GM23338 (cell line): ENCODE measurements at regions not wholly inside any gene's neighbourhood (a gene's known extent, or its start where the extent isn't known, plus 50 kb on each side); places are given as distances from the start of the nearest gene placed in this dataset.
A peak's percentile ranks its signal among the peaks of the same experiment; 100 is the strongest.

Source experiments
- ATAC-seq: fragments of 200-7000 bp; cut with Tn5 transposase; 3 replicates; pipeline ENCODE4 v1.9.1; 2020
- DNase-seq: peaks from one replicate; pipeline ENCODE4 v3.0.0-alpha.2; 2015; ENCODE audit warnings: low spot score
- H2AFZ ChIP-seq: fragments of 200-600 bp; sonication (generic); 2 replicates; pipeline ENCODE4 v1.8.0; 2016; ENCODE audit warnings: antibody characterized with exemption, mild to moderate bottlenecking, moderate library complexity
- H3F3A ChIP-seq: fragments of 200-600 bp; sonication (generic); replicated peaks from 2 replicates; pipeline ENCODE4 v1.8.0; 2017; ENCODE audit warnings: antibody characterized with exemption, mixed run types, low read depth
- H3K27ac ChIP-seq: fragments of 200-600 bp; sonication (generic); 2 replicates; pipeline ENCODE4 v1.6.1; 2016; ENCODE audit warnings: low read depth
- H3K27me3 ChIP-seq: fragments of 200-600 bp; sonication (generic); 2 replicates; pipeline ENCODE4 v1.8.0; 2016; ENCODE audit warnings: mild to moderate bottlenecking, mixed run types, moderate library complexity; ENCODE audit not compliant: insufficient read depth
- H3K36me3 ChIP-seq: fragments of 200-600 bp; sonication (generic); 2 replicates; pipeline ENCODE4 v1.8.0; 2016; ENCODE audit warnings: mild to moderate bottlenecking; ENCODE audit not compliant: insufficient read depth
- H3K4me1 ChIP-seq: fragments of 200-600 bp; sonication (generic); 2 replicates; pipeline ENCODE4 v1.8.0; 2016; ENCODE audit warnings: mild to moderate bottlenecking, moderate library complexity; ENCODE audit not compliant: insufficient read depth
- H3K4me2 ChIP-seq: fragments of 200-600 bp; sonication (generic); 2 replicates; pipeline ENCODE4 v1.7.1; 2017; ENCODE audit warnings: mixed run types
- H3K4me3 ChIP-seq: fragments of 200-600 bp; sonication (generic); 2 replicates; pipeline ENCODE4 v1.6.1; 2016; ENCODE audit warnings: mixed run types
- H3K79me2 ChIP-seq: fragments of 200-600 bp; sonication (generic); replicated peaks from 2 replicates; pipeline ENCODE4 v1.8.0; 2017; ENCODE audit warnings: mild to moderate bottlenecking; ENCODE audit not compliant: insufficient read depth
- H3K9me2 ChIP-seq: fragments of 200-600 bp; sonication (generic); 2 replicates; pipeline ENCODE4 v1.8.0; 2017; ENCODE audit not compliant: insufficient read depth
- H4K20me1 ChIP-seq: fragments of 200-600 bp; sonication (generic); replicated peaks from 2 replicates; pipeline ENCODE4 v1.8.0; 2017; ENCODE audit warnings: mild to moderate bottlenecking; ENCODE audit not compliant: insufficient read depth
- H3K27ac Mint-ChIP-seq: 2 replicates; pipeline ENCODE4 v1.8.0; 2020; ENCODE audit warnings: inconsistent platforms, mild to moderate bottlenecking, moderate library complexity, mixed read lengths
- H3K27me3 Mint-ChIP-seq: 3 replicates; pipeline ENCODE4 v1.8.0; 2022; ENCODE audit warnings: low read depth, mild to moderate bottlenecking, moderate library complexity, mixed read lengths, inconsistent platforms; ENCODE audit not compliant: insufficient read depth, poor library complexity
- H3K36me3 Mint-ChIP-seq: 3 replicates; pipeline ENCODE4 v1.8.0; 2021; ENCODE audit warnings: low read depth, mild to moderate bottlenecking, inconsistent platforms, moderate library complexity, mixed read lengths
- H3K4me1 Mint-ChIP-seq: 3 replicates; pipeline ENCODE4 v1.8.0; 2020; ENCODE audit warnings: mild to moderate bottlenecking, inconsistent platforms, mixed read lengths
- H3K4me3 Mint-ChIP-seq: 3 replicates; pipeline ENCODE4 v1.8.0; 2021; ENCODE audit warnings: moderate library complexity, mild to moderate bottlenecking, inconsistent platforms, mixed read lengths
- H3K9me3 Mint-ChIP-seq: 3 replicates; pipeline ENCODE4 v1.8.0; 2020; ENCODE audit warnings: moderate library complexity, mild to moderate bottlenecking, inconsistent platforms, mixed read lengths
- CREB1 ChIP-seq: fragments of 250-450 bp; sonication (Bioruptor Pico); IDR thresholded peaks from 2 replicates; pipeline ENCODE4 v1.5.0; 2020; ENCODE audit warnings: low read depth, mild to moderate bottlenecking, moderate library complexity
- CTCF ChIP-seq, 2 experiments: fragments of 200-600 bp in 1 of 2; sonication (generic) in 1 of 2; conservative IDR thresholded peaks; 2 replicates each; pipeline versions ENCODE4 v1.5.1 to v1.6.1; 2016 to 2017; ENCODE audit warnings: antibody characterized with exemption in 2 of 2, low read depth in 2 of 2, mild to moderate bottlenecking in 2 of 2, moderate library complexity in 1 of 2
- ETS1 ChIP-seq: IDR thresholded peaks from 2 replicates; pipeline ENCODE4 v1.6.1; 2016; ENCODE audit warnings: antibody characterized with exemption
- JUNB ChIP-seq: IDR thresholded peaks from one replicate; pipeline ENCODE4 v1.6.1; 2016; ENCODE audit warnings: antibody characterized with exemption; ENCODE audit not compliant: unreplicated experiment
- NANOG ChIP-seq: IDR thresholded peaks from 2 replicates; pipeline ENCODE4 v1.6.1; 2016; ENCODE audit warnings: antibody characterized with exemption, borderline replicate concordance
- POLR2AphosphoS5 ChIP-seq: IDR thresholded peaks from 2 replicates; pipeline ENCODE4 v1.6.1; 2016; ENCODE audit warnings: antibody characterized with exemption, low read depth
- STAT1 ChIP-seq: IDR thresholded peaks from one replicate; pipeline ENCODE4 v1.6.1; 2016; ENCODE audit warnings: antibody characterized with exemption; ENCODE audit not compliant: unreplicated experiment
- ZNF331 ChIP-seq: fragments of 250-450 bp; sonication (Bioruptor Pico); IDR thresholded peaks from 2 replicates; pipeline ENCODE4 v1.5.0; 2020; ENCODE audit warnings: low read depth, mild to moderate bottlenecking, moderate library complexity
- ZNF462 ChIP-seq: fragments of 250-450 bp; sonication (Bioruptor Pico); IDR thresholded peaks from 2 replicates; pipeline ENCODE4 v1.5.0; 2020; ENCODE audit warnings: mild to moderate bottlenecking, moderate library complexity

GRCh38 chr1:80392529-80392928 lies 1386.0 kb upstream of the ADGRL4 start (continued):
- no peak for TF ChIP-seq ZNF462 (CRISPR knock-in tag)
- TF ChIP-seq NANOG = no peak
- TF ChIP-seq CTCF (conservative IDR thresholded peaks at IDR 0.05; ENCODE audit: low read depth in 2 of 2) = no peak
- no peak for TF ChIP-seq POLR2AphosphoS5
- no peak for TF ChIP-seq STAT1
- TF ChIP-seq JUNB = no peak

- Mint-ChIP-seq H3K27me3 (no peaks in the 10 kb centered on the region), H3K4me3 (no peak overlapping the region), H3K36me3 (peaks cover 8% of the 10 kb centered on the region; the same call in 2 of the 3 replicates), H3K27ac (no peak overlapping the region), H3K9me3 (peaks cover 6% of the 10 kb centered on the region; the same call in 2 of the 3 replicates), H3K4me1 (peaks cover 9% of the 10 kb centered on the region; the same call in 2 of the 3 replicates)
- no peaks in the 10 kb centered on the region for H3K27me3 ChIP-seq
- H4K20me1 ChIP-seq = no peaks in the 10 kb centered on the region
- no peak overlapping the region for H3K27ac ChIP-seq
- peaks cover 3% of the 10 kb centered on the region; the same call in 1 of the 2 replicates for H3K4me1 ChIP-seq
- no peaks in the 10 kb centered on the region for H3F3A ChIP-seq
- no peak for TF ChIP-seq STAT1
- TF ChIP-seq ZNF331 (CRISPR knock-in tag) = no peak
- no peak for TF ChIP-seq POLR2AphosphoS5
- TF ChIP-seq JUNB = no peak
- no peak for TF ChIP-seq ETS1
- TF ChIP-seq CREB1 (CRISPR knock-in tag) = no peak
- peak; percentile 15; the same call in 1 of the 2 replicates for TF ChIP-seq NANOG
- no peak overlapping the region for H3K4me3 ChIP-seq
- H2AFZ ChIP-seq = no peak overlapping the region
- H3K79me2 ChIP-seq = no peaks in the 10 kb centered on the region
- H3K9me2 ChIP-seq = no peaks in the 10 kb centered on the region; the same call in 1 of the 2 replicates
- H3K4me2 ChIP-seq = no peak overlapping the region; the same call in 1 of the 2 replicates
- DNase-seq (peak; percentile 29), ATAC-seq (no peak)
- no peaks in the 10 kb centered on the region for H3K36me3 ChIP-seq
Observed at GRCh38 chr1:80385650-80386049, 1379.1 kb upstream of the ADGRL4 start.
